K562 (cell line): ENCODE measurements at regions not wholly inside any gene's neighbourhood (a gene's known extent, or its start where the extent isn't known, plus 50 kb on each side); places are given as distances from the start of the nearest gene placed in this dataset.

ENCODE experiments used
- ATAC-seq: fragments of 200-7000 bp; cut with Tn5 transposase; 3 replicates; pipeline ENCODE4 v1.9.1; 2020; ENCODE audit warnings: moderate library complexity
- BruUV-seq: library from RNA; stranded (reverse); fragments of 400-500 nt; replicated peaks from 2 replicates; lab custom pipeline; 2021; lab: Mats Ljungman, UMichigan
- CTCF ChIA-PET: fragments of 300-600 bp; formaldehyde crosslinking; extraction: SDS; loops from one replicate; lab custom pipeline; 2021; ENCODE audit warnings: low intra/inter-chr PET ratio; lab: Yijun Ruan, JAX
- POLR2A ChIA-PET: fragments of 300-600, 350-650 bp; sonication (Branson Sonifier 250); formaldehyde crosslinking; extraction: SDS; loops from one replicate; lab custom pipeline; 2021; ENCODE audit warnings: antibody characterized with exemption, inconsistent platforms; lab: Yijun Ruan, JAX
- DNase-seq, 4 experiments: peaks; one replicate each; pipeline versions ENCODE4 v3.0.0 to v3.0.0-alpha.2; 2011 to 2018; ENCODE audit warnings: low spot score in 3 of 4, mixed read lengths in 3 of 4; ENCODE audit errors: extremely low read depth in 1 of 4
- FAIRE-seq: peaks from 2 replicates; lab custom pipeline; 2011; peaks lifted over from hg19 to GRCh38; lab: Jason Lieb, UNC
- H2AFZ ChIP-seq: 2 replicates; pipeline ENCODE4 v1.6.0; 2011; ENCODE audit warnings: low read depth, low read length, control low read depth, inconsistent platforms
- H3K27ac ChIP-seq: fragments of 200-600 bp; 3 replicates; pipeline ENCODE4 v1.8.0; 2011; ENCODE audit warnings: low read depth, mild to moderate bottlenecking, control low read depth, inconsistent platforms, low read length, moderate library complexity, mixed read lengths; ENCODE audit errors: extremely low read depth
- H3K27me3 ChIP-seq, 2 experiments: fragments of 300-600 bp in 1 of 2; 2 replicates in 1 of 2; 3 replicates in 1 of 2; pipeline versions ENCODE4 v1.6.0 to v1.8.0; 2011; ENCODE audit warnings: inconsistent platforms in 2 of 2, low read length in 2 of 2, mild to moderate bottlenecking in 1 of 2, mixed read lengths in 1 of 2, moderate library complexity in 1 of 2; ENCODE audit not compliant: control insufficient read depth in 2 of 2, insufficient read depth in 2 of 2
- H3K36me3 ChIP-seq: fragments of 300-600 bp; 3 replicates; pipeline ENCODE4 v1.8.0; 2011; ENCODE audit warnings: mild to moderate bottlenecking, low read length, inconsistent platforms; ENCODE audit not compliant: control insufficient read depth, insufficient read depth
- H3K4me1 ChIP-seq, 2 experiments: fragments of 200-600 bp in 1 of 2; replicated peaks in 1 of 2; 2 replicates in 1 of 2; 3 replicates in 1 of 2; pipeline versions ENCODE4 v1.5.1 to v1.8.0; 2011; ENCODE audit warnings: inconsistent platforms in 2 of 2, low read length in 2 of 2, mild to moderate bottlenecking in 1 of 2, mixed read lengths in 1 of 2, moderate library complexity in 1 of 2; ENCODE audit not compliant: control insufficient read depth in 2 of 2, insufficient read depth in 2 of 2
- H3K4me2 ChIP-seq: 2 replicates; pipeline ENCODE4 v1.6.1; 2011; ENCODE audit warnings: low read length, control low read depth, inconsistent platforms, mixed read lengths; ENCODE audit not compliant: insufficient read depth
- H3K4me3 ChIP-seq: fragments of 200-600 bp; sonication (generic), shearing (Covaris generic); 2 replicates; pipeline ENCODE4 v1.5.1; 2016; ENCODE audit warnings: control low read depth, inconsistent platforms
- H3K79me2 ChIP-seq: fragments of 200-600 bp; 3 replicates; pipeline ENCODE4 v1.8.0; 2011; ENCODE audit warnings: low read length, inconsistent platforms; ENCODE audit not compliant: control insufficient read depth, insufficient read depth
- H3K9ac ChIP-seq, 2 experiments: 2 replicates each; pipeline versions ENCODE4 v1.6.0 to v1.6.1; 2011; ENCODE audit warnings: low read depth in 2 of 2, low read length in 2 of 2, control low read depth in 1 of 2, inconsistent platforms in 1 of 2, mild to moderate bottlenecking in 1 of 2, mixed read lengths in 1 of 2; ENCODE audit not compliant: insufficient read depth in 1 of 2
- H3K9me1 ChIP-seq: one replicate; pipeline ENCODE4 v1.6.0; 2011; ENCODE audit warnings: inconsistent platforms, mild to moderate bottlenecking, low read length, moderate library complexity; ENCODE audit not compliant: control insufficient read depth, insufficient read depth
- H3K9me3 ChIP-seq: replicated peaks from 2 replicates; pipeline ENCODE4 v1.5.1; 2011; ENCODE audit warnings: low read depth, low read length, inconsistent platforms; ENCODE audit not compliant: control insufficient read depth, insufficient read depth
- H4K20me1 ChIP-seq: replicated peaks from 2 replicates; pipeline ENCODE4 v1.6.1; 2011; ENCODE audit warnings: low read length, inconsistent platforms, mixed read lengths; ENCODE audit not compliant: control insufficient read depth, insufficient read depth
- EGR1 ChIP-seq: fragments of 450-650 bp; conservative IDR thresholded peaks from 2 replicates; pipeline ENCODE4 v1.6.1; 2017; ENCODE audit warnings: mild to moderate bottlenecking
- EZH2 ChIP-seq: IDR thresholded peaks from 2 replicates; pipeline ENCODE4 v1.6.1; 2012; ENCODE audit warnings: low read depth, mild to moderate bottlenecking, inconsistent platforms, low read length, borderline replicate concordance
- NCOR1 ChIP-seq: fragments of 450-650 bp; IDR thresholded peaks from 2 replicates; pipeline ENCODE4 v1.6.1; 2016; ENCODE audit warnings: mild to moderate bottlenecking, moderate library complexity
- NEUROD1 ChIP-seq: fragments of 150-350 bp; IDR thresholded peaks from 2 replicates; pipeline ENCODE4 v1.6.1; 2014; ENCODE audit warnings: borderline replicate concordance, low read length, low read depth; ENCODE audit not compliant: partially characterized antibody
- NKRF ChIP-seq: fragments of 450-650 bp; IDR thresholded peaks from 2 replicates; pipeline ENCODE4 v1.6.1; 2016; ENCODE audit warnings: borderline replicate concordance
- SMAD3 ChIP-seq: fragments of 450-650 bp; formaldehyde crosslinking; conservative IDR thresholded peaks from 2 replicates; pipeline ENCODE4 v1.4.0; 2020; ENCODE audit warnings: mild to moderate bottlenecking
- ZEB2 ChIP-seq: fragments of 450-650 bp; IDR thresholded peaks from 2 replicates; pipeline ENCODE4 v1.6.1; 2016
- ZZZ3 ChIP-seq: fragments of 450-650 bp; IDR thresholded peaks from 2 replicates; pipeline ENCODE4 v1.6.1; 2016; ENCODE audit warnings: antibody characterized with exemption, mild to moderate bottlenecking, moderate library complexity
- WGBS: fragments of 100-300 bp; shearing (Covaris generic); methylation state at CpG from one replicate; pipeline ENCODE4 v1.1.6; 2016; ENCODE audit warnings: low coverage, mixed read lengths; ENCODE audit not compliant: insufficient coverage; ENCODE audit errors: missing lambda C conversion rate; 5-methylcytosine and 5-hydroxymethylcytosine counted together
- in situ Hi-C: fragments of 300-500 bp; cut with MboI; formaldehyde crosslinking; loops from 4 replicates; pipeline ENCODE4 v1.15.0; 2018; ENCODE audit warnings: inconsistent platforms, mixed read lengths
- intact Hi-C: fragments of 100-400 bp; cut with micrococcal nuclease; formaldehyde crosslinking; loops from 2 replicates; pipeline ENCODE4 v1.14.2; 2022
- TF ChIP-seq, protein P1 (sequence below): fragments of 200-800 bp; sonication (Bioruptor generic); IDR thresholded peaks from 2 replicates; pipeline ENCODE4 v1.6.1; 2016; ENCODE audit warnings: missing genetic modification characterization, missing compliant biosample characterization

GRCh38 chr13:50587645-50588373, 255.7 kb downstream of the DLEU7 start:
- POLR2A ChIA-PET, result no interaction called here
- BruUV-seq, result no TSS peak

DNA sequence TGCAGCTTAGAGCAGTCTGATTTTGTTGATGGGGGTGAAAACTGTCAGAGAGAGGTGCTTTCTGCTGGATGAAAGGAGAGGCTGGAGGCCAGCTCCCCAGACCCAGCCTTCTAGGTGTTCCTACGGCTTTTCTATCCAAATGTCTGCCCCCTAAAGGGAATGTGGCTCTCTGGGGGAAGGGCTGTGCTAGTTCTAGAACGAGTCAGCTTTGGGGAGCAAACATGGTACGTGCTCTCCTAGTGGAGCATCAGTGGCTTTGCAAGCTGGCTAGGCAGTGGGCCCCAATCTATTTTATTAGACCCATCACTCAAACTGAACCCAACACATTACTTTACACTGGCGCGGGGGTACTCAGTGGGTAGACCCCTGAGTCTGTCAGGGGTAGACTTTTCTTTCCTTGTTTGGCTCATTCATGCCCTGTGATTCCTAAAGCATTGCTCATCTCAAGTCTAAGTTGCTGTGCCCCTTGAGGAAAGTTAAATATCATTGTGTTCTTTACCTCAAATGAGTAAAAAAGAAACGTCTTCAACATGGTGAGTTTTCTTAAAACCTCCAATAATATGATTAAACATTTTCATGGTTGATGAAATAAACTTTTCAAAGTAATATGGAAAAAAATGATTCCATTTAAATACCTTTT, 254.9 kb downstream of the DLEU7 start:
- POLR2A ChIA-PET, result no interaction called here
- FAIRE-seq, result no peak
- H3K9ac ChIP-seq, result no peak overlapping the region
- no peak overlapping the region for H3K4me3 ChIP-seq
- H2AFZ ChIP-seq, result no peak overlapping the region
- no peaks in the 10 kb centered on the region for H4K20me1 ChIP-seq
- peaks cover 0 to 2% of the 10 kb centered on the region in 2 experiments; a peak in 1 of 5 replicates for H3K4me1 ChIP-seq
- BruUV-seq, result no TSS peak
- CTCF ChIA-PET, result no interaction called here
- H3K27me3 ChIP-seq, result no peaks in the 10 kb centered on the region
- H3K79me2 ChIP-seq, result no peaks in the 10 kb centered on the region
- no peaks in the 10 kb centered on the region for H3K36me3 ChIP-seq
- no peaks in the 10 kb centered on the region for H3K9me1 ChIP-seq
- no peak for TF ChIP-seq ZZZ3
- TF ChIP-seq SMAD3 (CRISPR knock-in tag), result no peak
- no peak for TF ChIP-seq NKRF
- TF ChIP-seq, protein P1, sequence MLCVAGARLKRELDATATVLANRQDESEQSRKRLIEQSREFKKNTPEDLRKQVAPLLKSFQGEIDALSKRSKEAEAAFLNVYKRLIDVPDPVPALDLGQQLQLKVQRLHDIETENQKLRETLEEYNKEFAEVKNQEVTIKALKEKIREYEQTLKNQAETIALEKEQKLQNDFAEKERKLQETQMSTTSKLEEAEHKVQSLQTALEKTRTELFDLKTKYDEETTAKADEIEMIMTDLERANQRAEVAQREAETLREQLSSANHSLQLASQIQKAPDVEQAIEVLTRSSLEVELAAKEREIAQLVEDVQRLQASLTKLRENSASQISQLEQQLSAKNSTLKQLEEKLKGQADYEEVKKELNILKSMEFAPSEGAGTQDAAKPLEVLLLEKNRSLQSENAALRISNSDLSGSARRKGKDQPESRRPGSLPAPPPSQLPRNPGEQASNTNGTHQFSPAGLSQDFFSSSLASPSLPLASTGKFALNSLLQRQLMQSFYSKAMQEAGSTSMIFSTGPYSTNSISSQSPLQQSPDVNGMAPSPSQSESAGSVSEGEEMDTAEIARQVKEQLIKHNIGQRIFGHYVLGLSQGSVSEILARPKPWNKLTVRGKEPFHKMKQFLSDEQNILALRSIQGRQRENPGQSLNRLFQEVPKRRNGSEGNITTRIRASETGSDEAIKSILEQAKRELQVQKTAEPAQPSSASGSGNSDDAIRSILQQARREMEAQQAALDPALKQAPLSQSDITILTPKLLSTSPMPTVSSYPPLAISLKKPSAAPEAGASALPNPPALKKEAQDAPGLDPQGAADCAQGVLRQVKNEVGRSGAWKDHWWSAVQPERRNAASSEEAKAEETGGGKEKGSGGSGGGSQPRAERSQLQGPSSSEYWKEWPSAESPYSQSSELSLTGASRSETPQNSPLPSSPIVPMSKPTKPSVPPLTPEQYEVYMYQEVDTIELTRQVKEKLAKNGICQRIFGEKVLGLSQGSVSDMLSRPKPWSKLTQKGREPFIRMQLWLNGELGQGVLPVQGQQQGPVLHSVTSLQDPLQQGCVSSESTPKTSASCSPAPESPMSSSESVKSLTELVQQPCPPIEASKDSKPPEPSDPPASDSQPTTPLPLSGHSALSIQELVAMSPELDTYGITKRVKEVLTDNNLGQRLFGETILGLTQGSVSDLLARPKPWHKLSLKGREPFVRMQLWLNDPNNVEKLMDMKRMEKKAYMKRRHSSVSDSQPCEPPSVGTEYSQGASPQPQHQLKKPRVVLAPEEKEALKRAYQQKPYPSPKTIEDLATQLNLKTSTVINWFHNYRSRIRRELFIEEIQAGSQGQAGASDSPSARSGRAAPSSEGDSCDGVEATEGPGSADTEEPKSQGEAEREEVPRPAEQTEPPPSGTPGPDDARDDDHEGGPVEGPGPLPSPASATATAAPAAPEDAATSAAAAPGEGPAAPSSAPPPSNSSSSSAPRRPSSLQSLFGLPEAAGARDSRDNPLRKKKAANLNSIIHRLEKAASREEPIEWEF (CRISPR knock-in tag), result no peak
- TF ChIP-seq ZEB2, result no peak
- TF ChIP-seq NCOR1, result no peak
- no peak for ATAC-seq
- no peak overlapping the region for H3K27ac ChIP-seq
- WGBS, result 19% methylated on average over 4 of the region's 6 CpGs
- DNase-seq, result no peak
- in situ Hi-C loops (no loop called here), intact Hi-C loops (no loop called here)
- no peaks in the 10 kb centered on the region for H3K9me3 ChIP-seq
- no peak overlapping the region for H3K4me2 ChIP-seq

More at GRCh38 chr13:50587645-50588373, 255.7 kb downstream of the DLEU7 start:
- no peaks in the 10 kb centered on the region for H3K9me3 ChIP-seq
- ATAC-seq (no peak), DNase-seq (no peak), FAIRE-seq (no peak)
- 62% methylated on average over 9 of the region's 11 CpGs for WGBS
- H3K27me3 ChIP-seq, result no peaks in the 10 kb centered on the region
- no peaks in the 10 kb centered on the region for H4K20me1 ChIP-seq
- CTCF ChIA-PET, result no interaction called here
- TF ChIP-seq EGR1 (peak; percentile 83), NEUROD1 (no peak), EZH2 (no peak)
- H3K27ac ChIP-seq, result no peak overlapping the region
- H3K4me3 ChIP-seq, result no peak overlapping the region
- in situ Hi-C loops, result no loop called here
- no peak overlapping the region for H2AFZ ChIP-seq
- H3K4me1 ChIP-seq, result peaks cover 0 to 2% of the 10 kb centered on the region in 2 experiments; a peak in 1 of 5 replicates
- H3K36me3 ChIP-seq, result no peaks in the 10 kb centered on the region
- H3K9ac ChIP-seq, result no peak overlapping the region; a peak in 1 of 4 replicates
- no peak overlapping the region for H3K4me2 ChIP-seq
- H3K79me2 ChIP-seq, result no peaks in the 10 kb centered on the region
- intact Hi-C loops, result no loop called here
- H3K9me1 ChIP-seq, result no peaks in the 10 kb centered on the region
